ENCODE measurements at regions not wholly inside any gene's neighbourhood (a gene's known extent, or its start where the extent isn't known, plus 50 kb on each side); places are given as distances from the start of the nearest gene placed in this dataset.
"Not testable (repeated sequence)": the region's sequence is repeated elsewhere in the genome, so short reads cannot be mapped to it uniquely, and the experiment has no call there.

DNA sequence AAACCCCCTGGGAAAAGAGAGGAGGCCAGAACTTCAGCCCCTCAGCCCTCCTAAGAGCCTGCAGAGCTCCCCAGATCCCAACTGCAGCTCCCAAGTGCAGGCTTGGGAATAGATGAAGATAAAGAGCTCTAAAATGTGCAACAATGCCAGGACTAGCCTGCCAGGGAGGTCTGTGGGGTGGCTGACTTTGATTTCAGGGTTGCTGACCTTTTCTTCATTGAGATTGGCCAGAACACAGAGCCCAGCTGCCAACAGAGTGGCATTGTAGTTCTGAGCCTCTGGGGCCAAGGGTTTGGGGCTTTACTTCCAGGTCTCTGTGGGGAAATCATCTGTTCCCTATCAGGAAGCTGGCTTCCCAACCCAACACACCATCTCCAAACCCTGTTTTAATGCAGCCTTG is 120.6 kb downstream of the COPRS start:
- intact Hi-C loops (cut with DNase I) = loop anchor here (5.0 to 10.0 kb wide), 2 partner anchors 41 to 46 kb away; no protein-coding TSS in a partner anchor
- H3K9me3 ChIP-seq = no peaks in the 10 kb centered on the region
- TF ChIP-seq, protein P1, sequence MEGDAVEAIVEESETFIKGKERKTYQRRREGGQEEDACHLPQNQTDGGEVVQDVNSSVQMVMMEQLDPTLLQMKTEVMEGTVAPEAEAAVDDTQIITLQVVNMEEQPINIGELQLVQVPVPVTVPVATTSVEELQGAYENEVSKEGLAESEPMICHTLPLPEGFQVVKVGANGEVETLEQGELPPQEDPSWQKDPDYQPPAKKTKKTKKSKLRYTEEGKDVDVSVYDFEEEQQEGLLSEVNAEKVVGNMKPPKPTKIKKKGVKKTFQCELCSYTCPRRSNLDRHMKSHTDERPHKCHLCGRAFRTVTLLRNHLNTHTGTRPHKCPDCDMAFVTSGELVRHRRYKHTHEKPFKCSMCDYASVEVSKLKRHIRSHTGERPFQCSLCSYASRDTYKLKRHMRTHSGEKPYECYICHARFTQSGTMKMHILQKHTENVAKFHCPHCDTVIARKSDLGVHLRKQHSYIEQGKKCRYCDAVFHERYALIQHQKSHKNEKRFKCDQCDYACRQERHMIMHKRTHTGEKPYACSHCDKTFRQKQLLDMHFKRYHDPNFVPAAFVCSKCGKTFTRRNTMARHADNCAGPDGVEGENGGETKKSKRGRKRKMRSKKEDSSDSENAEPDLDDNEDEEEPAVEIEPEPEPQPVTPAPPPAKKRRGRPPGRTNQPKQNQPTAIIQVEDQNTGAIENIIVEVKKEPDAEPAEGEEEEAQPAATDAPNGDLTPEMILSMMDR (IDR thresholded peaks at IDR 0.05) = no peak
- TF ChIP-seq POLR2A (IDR thresholded peaks at IDR 0.05; ENCODE audit: low read depth) = no peak
- no peak for TF ChIP-seq POLR2AphosphoS5 (IDR thresholded peaks at IDR 0.05)
- no peak for TF ChIP-seq EP300 (IDR thresholded peaks at IDR 0.05)

DNA sequence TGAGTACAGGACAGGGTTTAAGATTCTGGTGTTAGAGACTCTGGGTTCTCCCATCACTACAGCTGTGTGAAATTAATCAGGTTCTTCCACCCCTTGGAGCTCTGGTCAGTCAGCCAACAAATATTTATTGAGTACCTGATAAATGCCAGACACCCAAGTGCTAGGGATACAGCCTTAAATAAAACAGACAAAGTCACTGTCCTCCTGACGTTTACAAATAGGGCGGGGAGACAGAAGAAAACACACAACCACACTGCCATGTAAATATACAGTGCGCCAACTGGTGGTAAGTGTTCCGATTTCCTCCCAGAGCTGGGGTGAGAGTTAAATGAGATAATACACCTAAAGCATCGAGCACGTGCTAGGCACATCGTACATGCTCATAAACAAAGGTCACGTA is 121.0 kb downstream of the COPRS start:
- H3K36me3 ChIP-seq = no peaks in the 10 kb centered on the region
- TF ChIP-seq, protein P1 (IDR thresholded peaks at IDR 0.05) = no peak
- TF ChIP-seq POLR2A (IDR thresholded peaks at IDR 0.05; ENCODE audit: low read depth) = no peak
- TF ChIP-seq POLR2AphosphoS5 (IDR thresholded peaks at IDR 0.05) = no peak
- no peak for TF ChIP-seq EP300 (IDR thresholded peaks at IDR 0.05)
- DNase-seq (ENCODE audit: extremely low spot score) = no peak
- H3K27ac ChIP-seq (replicated peaks in 1 of 4) = peak overlapping the region; percentile 57 to 77 (median 66)
- H3K9me3 ChIP-seq = no peaks in the 10 kb centered on the region
- no peak overlapping the region for H3K4me3 ChIP-seq
- no peaks in the 10 kb centered on the region for H3K27me3 ChIP-seq
- peaks cover 32 to 62% (median 53%) of the 10 kb centered on the region in 4 donors for H3K4me1 ChIP-seq
- intact Hi-C loops (cut with DNase I) = loop anchor here (5.0 to 10.0 kb wide), 2 partner anchors 41 to 47 kb away; no protein-coding TSS in a partner anchor
- 81% methylated on average over 8 of the region's 8 CpGs for WGBS

More for the DNA sequence above, 120.6 kb downstream of the COPRS start:
- Histone ChIP-seq H3K27me3 (no peaks in the 10 kb centered on the region), H3K4me1 (peaks cover 36 to 66% (median 56%) of the 10 kb centered on the region in 4 donors), H3K4me3 (no peak overlapping the region), H3K27ac (replicated peaks in 1 of 4) (peak overlapping the region; percentile 57 to 77 (median 66)), H3K36me3 (no peaks in the 10 kb centered on the region)
- DNase-seq (ENCODE audit: extremely low spot score) = no peak

DNA sequence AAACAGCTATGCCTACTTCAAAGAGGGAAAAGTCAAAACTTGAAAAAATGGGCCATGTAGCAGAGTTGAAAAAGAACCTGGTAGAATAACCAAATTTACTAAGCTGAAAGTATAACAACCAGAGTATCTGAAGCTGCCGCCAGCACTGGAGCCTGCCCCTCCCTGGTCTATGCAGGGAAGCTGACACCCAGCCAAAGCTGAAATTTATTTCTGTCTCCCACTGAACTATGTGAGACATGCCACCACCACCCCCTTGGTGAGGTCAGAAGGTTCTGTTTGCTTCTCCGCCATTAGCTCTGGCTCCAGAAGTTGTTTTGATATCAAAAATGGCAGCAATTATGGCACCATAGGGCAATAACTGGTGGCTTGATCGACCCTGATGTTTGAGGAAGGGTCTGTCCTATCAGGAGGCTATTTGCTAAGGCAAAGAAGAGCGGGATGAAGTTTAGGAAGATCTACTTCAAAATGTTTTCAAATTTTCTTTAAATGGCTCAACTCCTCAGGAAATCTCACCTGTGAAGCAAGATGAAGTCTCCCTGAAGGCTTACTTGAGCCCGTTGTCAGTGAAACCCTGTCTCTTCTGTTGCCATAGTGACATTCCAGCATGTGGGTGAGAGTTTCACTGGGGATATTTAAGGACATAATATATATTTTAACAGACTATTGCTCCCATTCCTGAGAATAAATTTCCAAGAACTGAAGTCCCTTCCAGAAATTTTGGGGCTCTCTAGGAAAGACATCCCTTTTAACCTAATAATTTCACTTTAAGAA is 122.0 kb downstream of the COPRS start:
- intact Hi-C loops (cut with DNase I) = loop anchor here (5.0 to 10.0 kb wide), 2 partner anchors 40 to 48 kb away; no protein-coding TSS in a partner anchor
- peaks cover 30 to 61% (median 49%) of the 10 kb centered on the region in 4 donors for H3K4me1 ChIP-seq
- H3K4me3 ChIP-seq = no peak overlapping the region
- DNase-seq (ENCODE audit: extremely low spot score) = no peak
- no peaks in the 10 kb centered on the region for H3K9me3 ChIP-seq
- H3K36me3 ChIP-seq = no peaks in the 10 kb centered on the region
- WGBS = 62% methylated on average over 5 of the region's 5 CpGs
- peak overlapping the region; percentile 46 to 71 (median 60) for H3K27ac ChIP-seq (replicated peaks in 1 of 4)
- TF ChIP-seq, protein P1 (IDR thresholded peaks at IDR 0.05) = no peak
- no peak for TF ChIP-seq POLR2A (IDR thresholded peaks at IDR 0.05; ENCODE audit: low read depth)
- TF ChIP-seq EP300 (IDR thresholded peaks at IDR 0.05) = no peak
- TF ChIP-seq POLR2AphosphoS5 (IDR thresholded peaks at IDR 0.05) = no peak
- no peaks in the 10 kb centered on the region for H3K27me3 ChIP-seq

DNA sequence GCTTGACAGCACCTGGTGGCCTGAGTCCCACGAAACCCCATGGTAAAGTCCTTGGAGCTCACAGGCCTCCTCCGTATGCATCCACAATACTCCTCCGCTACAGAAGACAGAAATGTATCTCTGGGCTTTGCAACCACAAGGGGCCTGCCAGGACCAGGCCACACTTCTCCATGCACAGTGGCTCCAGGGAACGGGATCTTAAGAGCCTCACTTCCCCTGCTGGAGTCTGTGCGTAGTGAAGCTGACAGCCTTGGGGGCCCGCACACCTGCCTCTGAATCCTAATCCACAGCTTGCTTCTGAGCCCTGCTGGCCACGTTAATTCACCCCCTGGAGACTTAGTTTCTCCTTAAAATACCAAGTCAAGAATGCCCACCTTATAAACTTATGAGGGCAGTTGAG is 125.7 kb downstream of the COPRS start:
- Histone ChIP-seq H3K36me3 (no peaks in the 10 kb centered on the region), H3K9me3 (no peaks in the 10 kb centered on the region), H3K27me3 (no peaks in the 10 kb centered on the region), H3K27ac (replicated peaks in 1 of 4) (no peak overlapping the region), H3K4me3 (no peak overlapping the region), H3K4me1 (peaks cover 6 to 33% (median 25%) of the 10 kb centered on the region in 4 donors)
- WGBS = 95% methylated on average over 7 of the region's 7 CpGs
- intact Hi-C loops (cut with DNase I) = loop anchor here (10.0 kb wide), 1 partner anchor 51 kb away; no protein-coding TSS in a partner anchor
- no peak for DNase-seq (ENCODE audit: extremely low spot score)
- TF ChIP-seq EP300 (IDR thresholded peaks at IDR 0.05) = no peak
- TF ChIP-seq POLR2A (IDR thresholded peaks at IDR 0.05; ENCODE audit: low read depth) = no peak

DNA sequence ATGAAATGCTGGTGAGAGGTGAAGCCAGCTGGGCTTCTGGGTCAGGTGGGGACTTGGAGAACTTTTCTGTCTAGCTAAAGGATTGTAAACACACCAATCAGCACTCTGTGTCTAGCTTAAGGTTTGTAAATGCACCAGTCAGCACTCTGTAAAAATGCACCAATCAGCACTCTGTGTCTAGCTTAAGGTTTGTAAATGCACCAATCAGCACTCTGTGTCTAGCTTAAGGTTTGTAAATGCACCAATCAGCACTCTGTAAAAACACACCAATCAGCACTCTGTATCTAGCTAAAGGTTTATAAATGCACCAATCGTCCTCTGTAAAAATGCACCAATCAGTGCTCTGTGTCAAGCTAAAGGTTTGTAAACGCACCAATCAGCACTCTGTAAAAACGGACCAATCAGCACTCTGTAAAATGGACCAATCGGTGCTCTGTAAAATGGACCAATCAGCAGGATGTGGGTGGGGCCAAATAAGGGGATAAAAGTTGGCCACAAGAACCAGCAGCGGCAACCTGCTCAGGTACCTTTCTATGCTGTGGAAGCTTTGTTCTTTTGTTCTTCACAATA is 127.4 kb downstream of the COPRS start:
- intact Hi-C loops (cut with DNase I) = loop anchor here (10.0 kb wide), 1 partner anchor 53 kb away; no protein-coding TSS in a partner anchor

More for the DNA sequence above, 127.4 kb downstream of the COPRS start:
- not testable (repeated sequence) for DNase-seq (ENCODE audit: extremely low spot score); H3K27ac ChIP-seq (replicated peaks in 1 of 4); H3K4me3 ChIP-seq; H3K9me3 ChIP-seq; H3K36me3 ChIP-seq; H3K27me3 ChIP-seq
- WGBS = 94% methylated on average over 5 of the region's 5 CpGs
- H3K4me1 ChIP-seq = peaks cover 0 to 16% (median 12%) of the 10 kb centered on the region in 4 donors

Data from esophagus muscularis mucosa (tissue), 4 donors.